ENCODE measurements at regions not wholly inside any gene's neighbourhood (a gene's known extent, or its start where the extent isn't known, plus 50 kb on each side); places are given as distances from the start of the nearest gene placed in this dataset.

DNA sequence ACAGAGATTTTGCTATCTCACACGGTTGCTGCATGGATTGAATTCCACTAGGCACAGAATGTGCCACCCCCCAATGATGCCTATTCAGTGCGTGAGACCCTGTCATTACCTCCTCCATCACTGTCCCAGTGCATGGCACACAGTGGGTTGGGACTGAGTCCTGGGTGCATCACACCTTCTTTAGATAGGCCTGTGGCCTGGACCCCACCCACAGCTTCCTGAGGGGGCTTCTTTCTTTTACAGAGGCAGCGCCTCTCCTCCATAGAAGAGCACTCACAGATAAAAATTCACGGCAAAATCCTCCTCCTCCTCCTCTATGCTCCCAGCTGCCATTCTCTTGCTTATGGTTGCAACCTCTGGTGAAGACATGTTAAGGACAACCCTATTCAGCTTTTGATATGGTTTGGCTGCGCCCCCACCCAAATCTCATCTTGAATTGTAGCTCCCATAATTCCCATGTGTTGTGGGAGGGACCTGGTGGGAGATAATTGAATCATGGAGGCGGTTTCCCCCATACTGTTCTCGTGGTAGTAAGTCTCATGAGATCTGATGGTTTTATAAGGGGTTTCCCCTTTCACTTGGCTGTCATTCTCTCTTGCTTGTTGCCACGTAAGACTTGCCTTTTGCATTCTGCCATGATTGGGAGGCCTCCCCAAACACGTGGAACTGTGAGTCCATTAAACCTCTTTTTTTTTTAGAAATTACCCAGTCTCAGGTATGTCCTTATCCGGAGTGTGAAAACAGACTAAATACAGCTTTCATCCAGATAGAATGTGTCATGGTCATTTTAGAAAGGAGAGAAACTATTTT, 147.6 kb downstream of the KLF13 start:
- TF ChIP-seq CTCF (conservative IDR thresholded peaks at IDR 0.05) (no peak), ZFX (IDR thresholded peaks at IDR 0.05) (no peak)

All from C4-2B (cell line).